Keratinocyte (primary cell): ENCODE measurements at regions not wholly inside any gene's neighbourhood (a gene's known extent, or its start where the extent isn't known, plus 50 kb on each side); places are given as distances from the start of the nearest gene placed in this dataset.

Source experiments
- CTCF ChIP-seq, 3 experiments: IDR thresholded peaks in 1 of 3; conservative IDR thresholded peaks in 1 of 3; optimal IDR thresholded peaks in 1 of 3; 2 replicates in 2 of 3; 3 replicates in 1 of 3; pipeline versions ENCODE3 to v1.5.1; 2011; ENCODE audit warnings: low read length in 3 of 3, mild to moderate bottlenecking in 3 of 3, moderate library complexity in 2 of 3, control low read depth in 1 of 3, inconsistent platforms in 1 of 3; ENCODE audit not compliant: insufficient read depth in 2 of 3; ENCODE audit errors: extremely low read depth in 1 of 3
- EZH2 ChIP-seq: IDR thresholded peaks from one replicate; pipeline ENCODE4 v1.6.1; 2012; ENCODE audit warnings: inconsistent platforms, mild to moderate bottlenecking, low read length, moderate library complexity

GRCh38 chr14:101133068-101133467 lies 229.5 kb upstream of the RTL1 start:
- TF ChIP-seq EZH2 (no peak), CTCF (optimal IDR thresholded peaks at IDR 0.05 in 1 of 3, IDR thresholded peaks at IDR 0.05 in 1 of 3, conservative IDR thresholded peaks at IDR 0.05 in 1 of 3; ENCODE audit: extremely low read depth in 1 of 3, insufficient read depth in 2 of 3, low read length in 3 of 3) (no peak)
